HL-60/S4 treated with phorbol 12-myristate 13-acetate at 8.2 ng/mL for 4 days and 3 days (cell line): ENCODE measurements at regions not wholly inside any gene's neighbourhood (a gene's known extent, or its start where the extent isn't known, plus 50 kb on each side); places are given as distances from the start of the nearest gene placed in this dataset.

Experiments used
- in situ Hi-C: fragments of 300-500 bp; cut with MboI; formaldehyde crosslinking; loops from 2 replicates; pipeline ENCODE4 v1.15.0; 2022; ENCODE audit warnings: low sequenced_read_pairs

- in situ Hi-C loops, result no loop called here
These were observed 376.4 kb upstream of the ZEB2 start for GRCh38 chr2:144896341-144896740.

- in situ Hi-C loops, result no loop called here
These were observed 375.0 kb upstream of the ZEB2 start for GRCh38 chr2:144894612-144895599.

- in situ Hi-C loops, result no loop called here
These were observed 373.5 kb upstream of the ZEB2 start for GRCh38 chr2:144893464-144893863.

- in situ Hi-C loops, result no loop called here
These were observed 370.9 kb upstream of the ZEB2 start for GRCh38 chr2:144890828-144891227.

- in situ Hi-C loops, result no loop called here
These were observed 369.4 kb upstream of the ZEB2 start for GRCh38 chr2:144889348-144889747.

GRCh38 chr2:144886862-144887261, 366.9 kb upstream of the ZEB2 start:
- in situ Hi-C loops, result no loop called here

- in situ Hi-C loops, result no loop called here
These were observed 358.0 kb upstream of the ZEB2 start for GRCh38 chr2:144877893-144878292.

GRCh38 chr2:144876013-144876412, 356.1 kb upstream of the ZEB2 start:
- in situ Hi-C loops, result no loop called here

GRCh38 chr2:144875290-144875969, 355.5 kb upstream of the ZEB2 start:
- in situ Hi-C loops, result no loop called here

GRCh38 chr2:144865670-144866069, 345.8 kb upstream of the ZEB2 start:
- in situ Hi-C loops, result no loop called here

GRCh38 chr2:144859716-144860115, 339.8 kb upstream of the ZEB2 start:
- in situ Hi-C loops, result no loop called here

- in situ Hi-C loops, result no loop called here
These were observed 338.3 kb upstream of the ZEB2 start for GRCh38 chr2:144858211-144858610.

GRCh38 chr2:144854596-144854995, 334.7 kb upstream of the ZEB2 start:
- in situ Hi-C loops, result no loop called here

- in situ Hi-C loops, result no loop called here
These were observed 329.7 kb upstream of the ZEB2 start for GRCh38 chr2:144849612-144850011.

GRCh38 chr2:144848423-144848822, 328.5 kb upstream of the ZEB2 start:
- in situ Hi-C loops, result no loop called here

GRCh38 chr2:144847347-144848080, 327.6 kb upstream of the ZEB2 start:
- in situ Hi-C loops, result no loop called here

- in situ Hi-C loops, result no loop called here
These were observed 316.9 kb upstream of the ZEB2 start for GRCh38 chr2:144836635-144837350.

GRCh38 chr2:144835634-144836350, 315.9 kb upstream of the ZEB2 start:
- in situ Hi-C loops, result no loop called here

- in situ Hi-C loops, result no loop called here
These were observed 315.2 kb upstream of the ZEB2 start for GRCh38 chr2:144834998-144835633.

- in situ Hi-C loops, result no loop called here
These were observed 314.4 kb upstream of the ZEB2 start for GRCh38 chr2:144834363-144834762.
